Fibroblast of mammary gland (primary cell): ENCODE measurements at regions not wholly inside any gene's neighbourhood (a gene's known extent, or its start where the extent isn't known, plus 50 kb on each side); places are given as distances from the start of the nearest gene placed in this dataset.

Source experiments
- DNase-seq: peaks from one replicate; pipeline ENCODE4 v3.0.0-alpha.2; 2010; ENCODE audit warnings: low read depth
- H3K4me3 ChIP-seq: 2 replicates; pipeline ENCODE4 v1.5.1; 2011; ENCODE audit warnings: low read depth, mild to moderate bottlenecking, low read length, moderate library complexity; ENCODE audit not compliant: control insufficient read depth
- TF ChIP-seq, protein P1 (sequence below): conservative IDR thresholded peaks from 2 replicates; pipeline ENCODE4 v1.5.1; 2011; ENCODE audit warnings: low read depth, low read length, inconsistent platforms; ENCODE audit not compliant: control insufficient read depth, insufficient read depth

DNA sequence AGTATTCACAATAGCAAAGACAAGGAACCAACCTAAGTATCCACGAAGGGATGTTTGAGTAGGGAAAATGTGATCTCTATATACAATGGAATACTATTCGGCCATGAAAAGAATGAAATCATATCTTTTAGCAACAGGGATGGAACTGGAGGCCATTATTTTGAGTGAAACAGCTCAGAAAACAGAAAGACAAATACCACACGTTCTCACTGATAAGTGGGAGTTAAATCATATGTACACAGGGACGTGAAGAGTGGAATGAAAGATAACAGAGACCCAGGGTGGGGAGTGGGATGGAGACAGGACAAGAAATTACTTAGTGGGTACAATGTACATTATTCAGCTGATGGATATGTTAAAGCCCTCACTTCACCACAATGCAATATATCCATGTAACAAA is 1012.7 kb downstream of the TBC1D22A start:
- DNase-seq = no peak
- TF ChIP-seq, protein P1, sequence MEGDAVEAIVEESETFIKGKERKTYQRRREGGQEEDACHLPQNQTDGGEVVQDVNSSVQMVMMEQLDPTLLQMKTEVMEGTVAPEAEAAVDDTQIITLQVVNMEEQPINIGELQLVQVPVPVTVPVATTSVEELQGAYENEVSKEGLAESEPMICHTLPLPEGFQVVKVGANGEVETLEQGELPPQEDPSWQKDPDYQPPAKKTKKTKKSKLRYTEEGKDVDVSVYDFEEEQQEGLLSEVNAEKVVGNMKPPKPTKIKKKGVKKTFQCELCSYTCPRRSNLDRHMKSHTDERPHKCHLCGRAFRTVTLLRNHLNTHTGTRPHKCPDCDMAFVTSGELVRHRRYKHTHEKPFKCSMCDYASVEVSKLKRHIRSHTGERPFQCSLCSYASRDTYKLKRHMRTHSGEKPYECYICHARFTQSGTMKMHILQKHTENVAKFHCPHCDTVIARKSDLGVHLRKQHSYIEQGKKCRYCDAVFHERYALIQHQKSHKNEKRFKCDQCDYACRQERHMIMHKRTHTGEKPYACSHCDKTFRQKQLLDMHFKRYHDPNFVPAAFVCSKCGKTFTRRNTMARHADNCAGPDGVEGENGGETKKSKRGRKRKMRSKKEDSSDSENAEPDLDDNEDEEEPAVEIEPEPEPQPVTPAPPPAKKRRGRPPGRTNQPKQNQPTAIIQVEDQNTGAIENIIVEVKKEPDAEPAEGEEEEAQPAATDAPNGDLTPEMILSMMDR = no peak
- no peak overlapping the region for H3K4me3 ChIP-seq

GRCh38 chr22:47773635-47774034 is 1011.2 kb downstream of the TBC1D22A start:
- DNase-seq = no peak
- TF ChIP-seq, protein P1 = no peak
- no peak overlapping the region for H3K4me3 ChIP-seq

- TF ChIP-seq, protein P1 = no peak
- H3K4me3 ChIP-seq = no peak overlapping the region
- no peak for DNase-seq
Measured at GRCh38 chr22:47772864-47773263, 1010.4 kb downstream of the TBC1D22A start.

- TF ChIP-seq, protein P1 = no peak
- DNase-seq = no peak
- H3K4me3 ChIP-seq = no peak overlapping the region
Measured at GRCh38 chr22:47769652-47770051, 1007.2 kb downstream of the TBC1D22A start.

DNA sequence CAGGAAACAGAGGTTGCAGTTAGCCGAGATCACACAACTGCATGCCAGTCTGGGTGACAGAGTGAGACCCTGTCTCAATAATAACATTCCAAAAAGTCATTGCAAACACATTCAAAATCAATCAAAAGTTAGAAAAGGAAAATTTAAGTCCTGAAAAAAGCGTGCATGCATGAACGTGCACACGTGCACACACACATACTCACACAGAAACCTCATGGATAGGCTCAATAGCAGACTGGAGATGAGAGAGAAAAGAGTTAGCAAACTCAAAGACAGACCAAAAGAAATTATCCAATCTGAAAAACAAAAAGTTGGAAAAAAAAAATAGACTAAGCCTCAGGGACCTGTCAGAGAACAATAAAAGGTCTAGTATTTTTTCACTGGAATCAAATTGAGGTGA is 1005.6 kb downstream of the TBC1D22A start:
- no peak for DNase-seq
- TF ChIP-seq, protein P1 = no peak
- no peak overlapping the region for H3K4me3 ChIP-seq

DNA sequence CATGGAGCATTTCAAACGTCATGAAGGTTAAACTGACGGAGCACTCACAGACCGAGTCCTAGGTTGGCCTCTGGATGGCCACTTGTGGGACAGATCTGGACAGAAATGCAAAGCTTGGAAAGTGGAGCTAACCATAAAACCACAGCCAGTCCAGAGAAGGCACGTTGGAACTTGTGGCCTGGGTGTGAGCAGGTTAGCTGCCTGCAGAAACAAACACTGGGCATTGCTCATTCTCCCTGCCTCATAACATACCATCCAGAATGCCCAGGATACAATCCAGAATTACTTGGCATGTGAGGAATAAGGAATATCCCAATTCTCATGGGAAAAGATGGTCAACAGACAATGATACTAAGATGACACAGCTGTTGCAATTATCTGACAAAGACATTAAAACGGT is 1005.0 kb downstream of the TBC1D22A start:
- DNase-seq = no peak
- H3K4me3 ChIP-seq = no peak overlapping the region
- TF ChIP-seq, protein P1 = no peak

DNA sequence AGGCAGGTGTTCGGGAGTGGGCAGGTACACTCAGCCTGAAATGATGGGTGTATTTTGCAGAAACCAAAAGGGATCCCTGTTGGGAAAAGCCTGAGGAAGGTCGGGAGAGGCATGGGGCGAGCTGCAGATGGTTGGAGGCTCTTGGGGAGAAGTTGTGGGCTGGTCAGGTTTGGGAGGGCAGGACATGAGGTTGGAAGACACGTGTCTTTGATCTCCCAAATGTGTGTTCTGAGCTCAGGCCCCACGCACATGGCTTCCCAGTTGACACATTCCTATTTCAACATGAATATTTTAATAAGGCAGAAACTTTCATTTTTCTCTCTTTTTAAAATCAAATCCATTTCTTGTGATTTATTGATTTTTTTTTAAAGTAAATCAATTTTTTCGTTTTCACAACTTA is 1003.3 kb downstream of the TBC1D22A start:
- no peak overlapping the region for H3K4me3 ChIP-seq
- TF ChIP-seq, protein P1 = no peak
- DNase-seq = no peak
